ENCODE measurements at regions not wholly inside any gene's neighbourhood (a gene's known extent, or its start where the extent isn't known, plus 50 kb on each side); places are given as distances from the start of the nearest gene placed in this dataset.

DNA sequence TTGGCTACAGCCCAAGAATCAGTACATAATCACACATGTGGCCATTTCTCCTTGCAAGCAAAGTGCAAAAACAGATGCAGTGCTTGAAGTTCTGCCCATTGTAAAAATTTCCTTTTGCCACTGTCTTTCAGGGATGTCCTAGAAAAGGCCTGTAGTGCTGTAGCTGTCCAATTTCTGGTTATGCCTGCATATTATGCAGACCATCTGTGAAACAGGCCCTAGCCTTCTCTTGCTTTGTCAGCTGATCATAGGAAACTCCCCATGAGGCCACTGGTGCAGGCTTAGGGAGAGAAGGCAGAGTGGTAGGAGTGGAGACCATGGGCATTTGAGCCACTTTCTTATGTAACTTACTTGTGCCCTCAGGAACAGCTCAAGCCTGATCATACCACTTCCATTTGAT lies 130.4 kb upstream of the GABRA2 start:
- Histone ChIP-seq H3T11ph (ENCODE audit: low read length) (no peak overlapping the region), H4K20me1 (ENCODE audit: control insufficient read depth, insufficient read depth, insufficient read length) (no peaks in the 10 kb centered on the region), H3K4me2 (ENCODE audit: insufficient read depth, insufficient read length, low read length) (no peak overlapping the region), H3K23me2 (ENCODE audit: insufficient read length, low read depth, low read length, poor library complexity, severe bottlenecking) (no peaks in the 10 kb centered on the region), H2AFZ (ENCODE audit: low read length) (no peak overlapping the region), H2BK15ac (ENCODE audit: low read depth, low read length) (no peak overlapping the region), H3K27ac (ENCODE audit: insufficient read length, low read depth, low read length) (no peak overlapping the region), H3K79me2 (ENCODE audit: insufficient read depth, low read length) (no peaks in the 10 kb centered on the region), H2BK20ac (ENCODE audit: low read depth, low read length, poor library complexity, severe bottlenecking) (no peak overlapping the region), H3K9ac (ENCODE audit: extremely low read depth, insufficient read length, low read length) (no peak overlapping the region), H3K27me3 (ENCODE audit: insufficient read depth, low read length) (no peaks in the 10 kb centered on the region), H4K91ac (ENCODE audit: insufficient read length, low read depth, low read length) (no peak overlapping the region), H2AK5ac (ENCODE audit: insufficient read length, low read length) (no peak overlapping the region), H3K56ac (ENCODE audit: insufficient read length, low read depth, low read length) (no peak overlapping the region), H2BK120ac (ENCODE audit: low read depth, low read length, poor library complexity, severe bottlenecking) (no peak overlapping the region), H3K18ac (ENCODE audit: insufficient read length, low read depth, low read length) (no peak overlapping the region), H2BK5ac (ENCODE audit: insufficient read length, low read length) (no peak overlapping the region), H3K9me3 (ENCODE audit: control insufficient read depth, low read depth, low read length) (no peaks in the 10 kb centered on the region), H3K4ac (ENCODE audit: low read depth, low read length) (no peak overlapping the region), H4K5ac (ENCODE audit: insufficient read length, low read depth, low read length) (no peak overlapping the region), H3K23ac (ENCODE audit: insufficient read length, low read depth, low read length) (no peak overlapping the region), H3K4me1 (ENCODE audit: insufficient read depth, low read length) (no peaks in the 10 kb centered on the region), H2BK12ac (ENCODE audit: insufficient read length, low read depth, low read length) (no peak overlapping the region), H4K8ac (replicated peaks; ENCODE audit: insufficient read length, low read depth, low read length) (no peak overlapping the region), H3K14ac (ENCODE audit: insufficient read depth, low read length) (no peak overlapping the region), H3K79me1 (ENCODE audit: insufficient read depth, low read depth, low read length, poor library complexity, severe bottlenecking) (no peaks in the 10 kb centered on the region)
- Mint-ChIP-seq H3K4me1 (no peaks in the 10 kb centered on the region), H3K4me3 (no peak overlapping the region), H3K9me3 (peaks cover 12% of the 10 kb centered on the region in 2 experiments; a peak in 4 of 5 replicates), H3K27me3 (ENCODE audit: low read depth) (no peaks in the 10 kb centered on the region), H3K27ac (no peak overlapping the region), H3K36me3 (ENCODE audit: insufficient read depth in 1 of 3, low read depth in 3 of 3) (peaks cover 0 to 4% (median 3%) of the 10 kb centered on the region in 3 experiments; a peak in 3 of 7 replicates)
- DNase-seq: no peak
- TF ChIP-seq, protein P1, sequence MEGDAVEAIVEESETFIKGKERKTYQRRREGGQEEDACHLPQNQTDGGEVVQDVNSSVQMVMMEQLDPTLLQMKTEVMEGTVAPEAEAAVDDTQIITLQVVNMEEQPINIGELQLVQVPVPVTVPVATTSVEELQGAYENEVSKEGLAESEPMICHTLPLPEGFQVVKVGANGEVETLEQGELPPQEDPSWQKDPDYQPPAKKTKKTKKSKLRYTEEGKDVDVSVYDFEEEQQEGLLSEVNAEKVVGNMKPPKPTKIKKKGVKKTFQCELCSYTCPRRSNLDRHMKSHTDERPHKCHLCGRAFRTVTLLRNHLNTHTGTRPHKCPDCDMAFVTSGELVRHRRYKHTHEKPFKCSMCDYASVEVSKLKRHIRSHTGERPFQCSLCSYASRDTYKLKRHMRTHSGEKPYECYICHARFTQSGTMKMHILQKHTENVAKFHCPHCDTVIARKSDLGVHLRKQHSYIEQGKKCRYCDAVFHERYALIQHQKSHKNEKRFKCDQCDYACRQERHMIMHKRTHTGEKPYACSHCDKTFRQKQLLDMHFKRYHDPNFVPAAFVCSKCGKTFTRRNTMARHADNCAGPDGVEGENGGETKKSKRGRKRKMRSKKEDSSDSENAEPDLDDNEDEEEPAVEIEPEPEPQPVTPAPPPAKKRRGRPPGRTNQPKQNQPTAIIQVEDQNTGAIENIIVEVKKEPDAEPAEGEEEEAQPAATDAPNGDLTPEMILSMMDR (conservative IDR thresholded peaks at IDR 0.05): no peak
